ENCODE measurements at regions not wholly inside any gene's neighbourhood (a gene's known extent, or its start where the extent isn't known, plus 50 kb on each side); places are given as distances from the start of the nearest gene placed in this dataset.

- H3K4me1 ChIP-seq: no peaks in the 10 kb centered on the region
Observed at GRCh38 chr2:151063271-151063670, 198.4 kb downstream of the RBM43 start.

GRCh38 chr2:151060287-151060686, 201.4 kb downstream of the RBM43 start:
- intact Hi-C loops (cut with DNase I): no loop called here
- Histone ChIP-seq H3K4me3 (no peak overlapping the region), H3K27me3 (ENCODE audit: insufficient read depth in 3 of 3, low read length in 2 of 3) (no peaks in the 10 kb centered on the region), H3K36me3 (ENCODE audit: insufficient read depth in 1 of 2, low read depth in 1 of 2) (no peaks in the 10 kb centered on the region), H3K9me3 (no peaks in the 10 kb centered on the region), H3K4me1 (no peaks in the 10 kb centered on the region), H3K27ac (no peak overlapping the region)
- DNase-seq (no peak), ATAC-seq (no peak)
- 72 to 81% (median 76%) methylated on average over 2 of the region's 2 CpGs for WGBS, 3 donors
- no peak for TF ChIP-seq CTCF (IDR thresholded peaks at IDR 0.05)

More at GRCh38 chr2:151063271-151063670, 198.4 kb downstream of the RBM43 start:
- WGBS, 3 donors: 68 to 75% (median 70%) methylated on average over 3 of the region's 3 CpGs
- DNase-seq (no peak), ATAC-seq (no peak)
- no peaks in the 10 kb centered on the region for H3K36me3 ChIP-seq (ENCODE audit: insufficient read depth in 1 of 2, low read depth in 1 of 2)
- no peaks in the 10 kb centered on the region for H3K27me3 ChIP-seq (ENCODE audit: insufficient read depth in 3 of 3, low read length in 2 of 3)
- H3K9me3 ChIP-seq: no peaks in the 10 kb centered on the region
- TF ChIP-seq CTCF (IDR thresholded peaks at IDR 0.05): no peak
- intact Hi-C loops (cut with DNase I): no loop called here
- no peak overlapping the region for H3K27ac ChIP-seq
- H3K4me3 ChIP-seq: no peak overlapping the region

GRCh38 chr2:151056870-151057269, 204.8 kb downstream of the RBM43 start:
- Histone ChIP-seq H3K9me3 (no peaks in the 10 kb centered on the region), H3K36me3 (ENCODE audit: insufficient read depth in 1 of 2, low read depth in 1 of 2) (no peaks in the 10 kb centered on the region), H3K4me3 (no peak overlapping the region), H3K27me3 (ENCODE audit: insufficient read depth in 3 of 3, low read length in 2 of 3) (no peaks in the 10 kb centered on the region), H3K4me1 (no peaks in the 10 kb centered on the region), H3K27ac (no peak overlapping the region)
- DNase-seq (no peak), ATAC-seq (no peak)
- no peak for TF ChIP-seq CTCF (IDR thresholded peaks at IDR 0.05)
- intact Hi-C loops (cut with DNase I): no loop called here
- 81 to 92% (median 91%) methylated on average over 1 of the region's 1 CpG for WGBS, 3 donors

GRCh38 chr2:151053661-151053990, 208.0 kb downstream of the RBM43 start:
- Histone ChIP-seq H3K36me3 (ENCODE audit: insufficient read depth in 1 of 2, low read depth in 1 of 2) (no peaks in the 10 kb centered on the region), H3K27me3 (ENCODE audit: insufficient read depth in 3 of 3, low read length in 2 of 3) (no peaks in the 10 kb centered on the region), H3K27ac (no peak overlapping the region), H3K9me3 (no peaks in the 10 kb centered on the region), H3K4me3 (no peak overlapping the region), H3K4me1 (no peaks in the 10 kb centered on the region)
- DNase-seq: no peak
- no peak for ATAC-seq
- intact Hi-C loops (cut with DNase I): loop anchor here (5.0 kb wide), 1 partner anchor 1456 kb away; no protein-coding TSS in a partner anchor
- WGBS, 3 donors: 49 to 53% (median 49%) methylated on average over 1 of the region's 1 CpG
- TF ChIP-seq CTCF (IDR thresholded peaks at IDR 0.05): no peak

DNA sequence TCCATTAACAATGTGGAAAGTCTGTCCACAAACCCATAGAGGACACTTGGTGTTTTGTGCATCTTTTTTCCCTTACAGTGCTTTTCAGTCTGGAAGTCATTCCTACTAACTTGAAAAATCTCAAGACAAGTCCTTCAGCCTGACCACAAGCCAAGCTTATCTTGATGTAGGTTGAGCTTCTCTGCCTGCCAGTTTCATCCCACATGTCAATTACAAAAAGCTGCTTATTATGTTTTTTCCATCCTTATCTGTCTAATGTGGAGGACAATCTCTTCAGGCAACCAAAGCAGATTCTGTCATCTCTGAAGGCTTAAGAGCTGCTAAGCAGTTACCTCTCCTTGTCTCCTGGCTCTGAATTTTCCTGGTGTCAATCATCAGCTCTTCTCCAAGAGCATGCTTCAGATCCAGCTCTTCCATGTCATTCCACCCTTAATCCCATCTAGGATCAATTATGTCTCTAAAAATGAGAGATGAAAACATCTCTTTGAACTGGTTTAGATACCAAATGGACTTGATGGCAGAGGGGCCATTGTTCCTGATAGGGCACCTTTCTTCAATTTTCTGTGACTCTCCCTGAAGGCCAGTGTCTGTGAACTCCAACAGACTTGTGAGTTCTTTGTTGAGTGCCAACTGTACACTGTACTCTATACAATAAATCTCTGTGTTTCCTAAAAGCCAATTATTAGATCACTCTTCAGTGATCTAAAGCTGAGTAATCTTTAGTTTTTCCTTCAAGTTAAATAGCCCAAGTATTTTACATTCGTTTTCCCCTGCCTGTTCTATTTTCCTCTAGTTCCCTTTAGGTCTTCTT, 208.6 kb downstream of the RBM43 start:
- H3K4me3 ChIP-seq: no peak overlapping the region
- intact Hi-C loops (cut with DNase I): loop anchor here (5.0 kb wide), 1 partner anchor 1456 kb away; no protein-coding TSS in a partner anchor
- no peak overlapping the region for H3K27ac ChIP-seq
- TF ChIP-seq CTCF (IDR thresholded peaks at IDR 0.05): no peak
- H3K36me3 ChIP-seq (ENCODE audit: insufficient read depth in 1 of 2, low read depth in 1 of 2): no peaks in the 10 kb centered on the region
- 63 to 73% (median 71%) methylated on average over 1 of the region's 1 CpG for WGBS, 3 donors
- no peaks in the 10 kb centered on the region for H3K27me3 ChIP-seq (ENCODE audit: insufficient read depth in 3 of 3, low read length in 2 of 3)
- DNase-seq (no peak), ATAC-seq (no peak)
- no peaks in the 10 kb centered on the region for H3K4me1 ChIP-seq
- no peaks in the 10 kb centered on the region for H3K9me3 ChIP-seq
